ENCODE measurements at regions not wholly inside any gene's neighbourhood (a gene's known extent, or its start where the extent isn't known, plus 50 kb on each side); places are given as distances from the start of the nearest gene placed in this dataset.

- BruUV-seq (replicated peaks): no TSS peak
- no peaks in the 10 kb centered on the region for H3K9me3 Mint-ChIP-seq (ENCODE audit: unreplicated experiment)
- no peaks in the 10 kb centered on the region for H3K36me3 Mint-ChIP-seq (ENCODE audit: insufficient read depth, unreplicated experiment)
- no peaks in the 10 kb centered on the region for H3K4me1 Mint-ChIP-seq (ENCODE audit: insufficient read depth, unreplicated experiment)
- peaks cover 13% of the 10 kb centered on the region for H3K27me3 Mint-ChIP-seq (ENCODE audit: insufficient read depth, unreplicated experiment)
- DNase-seq (ENCODE audit: unreplicated experiment): no peak
- intact Hi-C loops (cut with micrococcal nuclease): no loop called here
- ChIA-PET POLR2A (no interaction called here), CTCF (interaction anchor here (0.6 to 1.0 kb wide), 3 partner anchors 118 to 683 kb away, joined by 3 to 5 read pairs (median 3); no protein-coding TSS in a partner anchor)
- TF ChIP-seq CTCF (IDR thresholded peaks at IDR 0.05; ENCODE audit: unreplicated experiment): no peak
- H3K27ac Mint-ChIP-seq (ENCODE audit: low read depth, unreplicated experiment): no peak overlapping the region
- H3K4me3 Mint-ChIP-seq (ENCODE audit: unreplicated experiment): no peak overlapping the region
Measured at GRCh38 chr20:60894091-60894490, 358.0 kb upstream of the CDH4 start.

GRCh38 chr20:60895363-60896079, 356.5 kb upstream of the CDH4 start:
- ChIA-PET CTCF (no interaction called here), POLR2A (no interaction called here)
- H3K27me3 Mint-ChIP-seq (ENCODE audit: insufficient read depth, unreplicated experiment): peaks cover 14% of the 10 kb centered on the region
- TF ChIP-seq CTCF (IDR thresholded peaks at IDR 0.05; ENCODE audit: unreplicated experiment): no peak
- no peak overlapping the region for H3K27ac Mint-ChIP-seq (ENCODE audit: low read depth, unreplicated experiment)
- H3K36me3 Mint-ChIP-seq (ENCODE audit: insufficient read depth, unreplicated experiment): no peaks in the 10 kb centered on the region
- no peak overlapping the region for H3K4me3 Mint-ChIP-seq (ENCODE audit: unreplicated experiment)
- intact Hi-C loops (cut with micrococcal nuclease): no loop called here
- no TSS peak for BruUV-seq (replicated peaks)
- no peak for DNase-seq (ENCODE audit: unreplicated experiment)
- H3K4me1 Mint-ChIP-seq (ENCODE audit: insufficient read depth, unreplicated experiment): no peaks in the 10 kb centered on the region
- no peaks in the 10 kb centered on the region for H3K9me3 Mint-ChIP-seq (ENCODE audit: unreplicated experiment)

- no peak overlapping the region for H3K27ac Mint-ChIP-seq (ENCODE audit: low read depth, unreplicated experiment)
- H3K27me3 Mint-ChIP-seq (ENCODE audit: insufficient read depth, unreplicated experiment): peaks cover 36% of the 10 kb centered on the region
- peaks cover 13% of the 10 kb centered on the region for H3K9me3 Mint-ChIP-seq (ENCODE audit: unreplicated experiment)
- ChIA-PET POLR2A (interaction anchor here (0.6 kb wide), 1 partner anchor 849 kb away, joined by 4 read pairs; no protein-coding TSS in a partner anchor), CTCF (interaction anchor here (0.7 to 1.2 kb wide), 4 partner anchors 22 to 364 kb away, joined by 3 read pairs; no protein-coding TSS in a partner anchor)
- no peak overlapping the region for H3K4me3 Mint-ChIP-seq (ENCODE audit: unreplicated experiment)
- BruUV-seq (replicated peaks): no TSS peak
- DNase-seq (ENCODE audit: unreplicated experiment): no peak
- no peaks in the 10 kb centered on the region for H3K4me1 Mint-ChIP-seq (ENCODE audit: insufficient read depth, unreplicated experiment)
- intact Hi-C loops (cut with micrococcal nuclease): no loop called here
- no peaks in the 10 kb centered on the region for H3K36me3 Mint-ChIP-seq (ENCODE audit: insufficient read depth, unreplicated experiment)
- TF ChIP-seq CTCF (IDR thresholded peaks at IDR 0.05; ENCODE audit: unreplicated experiment): no peak
Measured at GRCh38 chr20:60897976-60898375, 354.1 kb upstream of the CDH4 start.

GRCh38 chr20:60899320-60899719, 352.7 kb upstream of the CDH4 start:
- Mint-ChIP-seq H3K27ac (ENCODE audit: low read depth, unreplicated experiment) (no peak overlapping the region), H3K27me3 (ENCODE audit: insufficient read depth, unreplicated experiment) (peaks cover 36% of the 10 kb centered on the region), H3K9me3 (ENCODE audit: unreplicated experiment) (peaks cover 13% of the 10 kb centered on the region), H3K4me3 (ENCODE audit: unreplicated experiment) (no peak overlapping the region), H3K36me3 (ENCODE audit: insufficient read depth, unreplicated experiment) (no peaks in the 10 kb centered on the region), H3K4me1 (ENCODE audit: insufficient read depth, unreplicated experiment) (no peaks in the 10 kb centered on the region)
- BruUV-seq (replicated peaks): no TSS peak
- POLR2A ChIA-PET: no interaction called here
- CTCF ChIA-PET: interaction anchor here (0.8 kb wide), 1 partner anchor 57 kb away, joined by 3 read pairs; no protein-coding TSS in a partner anchor
- no peak for DNase-seq (ENCODE audit: unreplicated experiment)
- intact Hi-C loops (cut with micrococcal nuclease): no loop called here
- TF ChIP-seq CTCF (IDR thresholded peaks at IDR 0.05; ENCODE audit: unreplicated experiment): no peak
